Stimulated activated CD4-positive, alpha-beta T cell treated with anti-CD3 and anti-CD28 coated beads, TNF-alpha, amount 100 ng/mL, for 4 hours (primary cell): ENCODE measurements at regions not wholly inside any gene's neighbourhood (a gene's known extent, or its start where the extent isn't known, plus 50 kb on each side); places are given as distances from the start of the nearest gene placed in this dataset.

Experiments used
- DNase-seq, 3 experiments: peaks; one replicate each; pipeline ENCODE4 v3.0.0-alpha.2; 2020; ENCODE audit warnings: low read depth in 3 of 3

GRCh38 chr13:105982219-105982930 lies 553.1 kb downstream of the EFNB2 start:
- no peak for DNase-seq

- DNase-seq, result no peak
Observed at GRCh38 chr13:105979131-105980011, 556.1 kb downstream of the EFNB2 start.

GRCh38 chr13:105974380-105974779 lies 561.1 kb downstream of the EFNB2 start:
- no peak for DNase-seq

GRCh38 chr13:105972811-105973590 lies 562.5 kb downstream of the EFNB2 start:
- no peak for DNase-seq

- DNase-seq, result no peak
Observed at GRCh38 chr13:105972306-105972721, 563.1 kb downstream of the EFNB2 start.

GRCh38 chr13:105971738-105972137 lies 563.7 kb downstream of the EFNB2 start:
- no peak for DNase-seq

GRCh38 chr13:105971312-105971711 lies 564.1 kb downstream of the EFNB2 start:
- DNase-seq, result no peak

- no peak for DNase-seq
Observed at GRCh38 chr13:105969761-105970160, 565.7 kb downstream of the EFNB2 start.

- no peak for DNase-seq
Observed at GRCh38 chr13:105965910-105966309, 569.6 kb downstream of the EFNB2 start.

GRCh38 chr13:105962080-105962479 lies 573.4 kb downstream of the EFNB2 start:
- no peak for DNase-seq

- no peak for DNase-seq
Observed at GRCh38 chr13:105961438-105961837, 574.0 kb downstream of the EFNB2 start.

- DNase-seq, result no peak
Observed at GRCh38 chr13:105960326-105960725, 575.1 kb downstream of the EFNB2 start.

GRCh38 chr13:105959876-105960275 lies 575.6 kb downstream of the EFNB2 start:
- no peak for DNase-seq

- no peak for DNase-seq
Observed at GRCh38 chr13:105957769-105958438, 577.6 kb downstream of the EFNB2 start.

GRCh38 chr13:105956921-105957320 lies 578.5 kb downstream of the EFNB2 start:
- DNase-seq, result no peak

GRCh38 chr13:105952973-105953290 lies 582.5 kb downstream of the EFNB2 start:
- DNase-seq, result no peak

- no peak for DNase-seq
Observed at GRCh38 chr13:105952233-105952972, 583.1 kb downstream of the EFNB2 start.

GRCh38 chr13:105948143-105948542 lies 587.3 kb downstream of the EFNB2 start:
- no peak for DNase-seq

- no peak for DNase-seq
Observed at GRCh38 chr13:105940882-105941281, 594.6 kb downstream of the EFNB2 start.

GRCh38 chr13:105937451-105937850 lies 598.0 kb downstream of the EFNB2 start:
- no peak for DNase-seq

- no peak for DNase-seq
Observed at GRCh38 chr13:105936816-105937215, 598.6 kb downstream of the EFNB2 start.
